Astrocyte (in vitro differentiated cells and primary cell): ENCODE measurements at regions not wholly inside any gene's neighbourhood (a gene's known extent, or its start where the extent isn't known, plus 50 kb on each side); places are given as distances from the start of the nearest gene placed in this dataset.

Source experiments
- EZH2 ChIP-seq: IDR thresholded peaks from 2 replicates; pipeline ENCODE4 v1.6.1; 2012; ENCODE audit warnings: mild to moderate bottlenecking, low read length, inconsistent platforms; ENCODE audit not compliant: insufficient read depth
- TF ChIP-seq, protein P1 (sequence below): IDR thresholded peaks from 2 replicates; pipeline ENCODE4 v1.5.1; 2011; ENCODE audit warnings: low read depth, mild to moderate bottlenecking, inconsistent platforms, low read length, moderate library complexity; ENCODE audit not compliant: insufficient read depth

DNA sequence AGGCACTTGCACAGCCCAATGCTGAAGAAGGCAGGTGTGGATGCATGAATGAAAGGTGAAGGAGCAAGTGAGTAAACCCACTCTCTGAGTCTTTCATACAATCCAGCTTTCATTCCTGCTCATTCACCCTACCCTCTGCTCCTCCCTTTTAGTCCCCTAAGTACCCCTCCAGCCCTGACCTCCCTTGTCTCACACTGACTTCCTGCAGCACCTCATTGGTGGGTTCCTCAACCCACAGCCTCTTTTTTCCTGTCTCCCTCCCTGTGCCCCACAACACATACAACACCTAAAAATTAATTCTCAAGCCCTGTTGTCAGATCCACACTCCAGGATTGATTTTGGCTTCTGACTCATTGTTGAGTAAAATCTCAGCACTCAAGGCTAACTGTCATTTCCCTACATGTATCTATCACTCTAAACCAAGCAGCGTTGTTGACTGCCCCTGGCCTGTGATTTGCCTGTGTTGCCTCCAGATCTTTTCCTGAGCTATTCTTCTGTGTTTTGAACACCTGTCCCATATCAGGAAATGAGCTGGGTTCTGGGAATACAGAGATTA lies 177.3 kb upstream of the SERP2 start:
- TF ChIP-seq, protein P1, sequence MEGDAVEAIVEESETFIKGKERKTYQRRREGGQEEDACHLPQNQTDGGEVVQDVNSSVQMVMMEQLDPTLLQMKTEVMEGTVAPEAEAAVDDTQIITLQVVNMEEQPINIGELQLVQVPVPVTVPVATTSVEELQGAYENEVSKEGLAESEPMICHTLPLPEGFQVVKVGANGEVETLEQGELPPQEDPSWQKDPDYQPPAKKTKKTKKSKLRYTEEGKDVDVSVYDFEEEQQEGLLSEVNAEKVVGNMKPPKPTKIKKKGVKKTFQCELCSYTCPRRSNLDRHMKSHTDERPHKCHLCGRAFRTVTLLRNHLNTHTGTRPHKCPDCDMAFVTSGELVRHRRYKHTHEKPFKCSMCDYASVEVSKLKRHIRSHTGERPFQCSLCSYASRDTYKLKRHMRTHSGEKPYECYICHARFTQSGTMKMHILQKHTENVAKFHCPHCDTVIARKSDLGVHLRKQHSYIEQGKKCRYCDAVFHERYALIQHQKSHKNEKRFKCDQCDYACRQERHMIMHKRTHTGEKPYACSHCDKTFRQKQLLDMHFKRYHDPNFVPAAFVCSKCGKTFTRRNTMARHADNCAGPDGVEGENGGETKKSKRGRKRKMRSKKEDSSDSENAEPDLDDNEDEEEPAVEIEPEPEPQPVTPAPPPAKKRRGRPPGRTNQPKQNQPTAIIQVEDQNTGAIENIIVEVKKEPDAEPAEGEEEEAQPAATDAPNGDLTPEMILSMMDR: no peak
- no peak for TF ChIP-seq EZH2
